Neural cell (in vitro differentiated cells): ENCODE measurements at regions not wholly inside any gene's neighbourhood (a gene's known extent, or its start where the extent isn't known, plus 50 kb on each side); places are given as distances from the start of the nearest gene placed in this dataset.

ENCODE experiments used
- H2AFZ ChIP-seq: fragments of 200-600, 300-800 bp; sonication (generic), shearing (Covaris generic); 2 replicates; pipeline ENCODE4 v1.6.0; 2014; ENCODE audit warnings: low read depth, mild to moderate bottlenecking, antibody characterized with exemption, low read length, moderate library complexity
- H3F3A ChIP-seq: fragments of 200-600 bp; shearing (Covaris generic); 2 replicates; pipeline ENCODE4 v1.6.1; 2016; ENCODE audit warnings: mild to moderate bottlenecking, moderate library complexity, mixed read lengths, antibody characterized with exemption, low read length; ENCODE audit not compliant: insufficient read depth, poor library complexity, severe bottlenecking
- H3K27ac ChIP-seq: fragments of 200-600, 300-800 bp; sonication (generic), shearing (Covaris generic); 2 replicates; pipeline ENCODE4 v1.5.1; 2014; ENCODE audit warnings: mild to moderate bottlenecking, low read length, moderate library complexity
- H3K27me3 ChIP-seq: fragments of 300-800, 200-600 bp; sonication (generic), shearing (Covaris generic); 2 replicates; pipeline ENCODE4 v1.6.0; 2014; ENCODE audit warnings: mild to moderate bottlenecking, low read depth, low read length, moderate library complexity; ENCODE audit not compliant: insufficient read depth
- H3K36me3 ChIP-seq: fragments of 300-800, 200-600 bp; sonication (generic), shearing (Covaris generic); 2 replicates; pipeline ENCODE4 v1.5.1; 2014; ENCODE audit warnings: mild to moderate bottlenecking, antibody characterized with exemption, low read length, moderate library complexity; ENCODE audit not compliant: insufficient read depth
- H3K4me2 ChIP-seq: fragments of 300-800, 200-600 bp; sonication (generic), shearing (Covaris generic); 2 replicates; pipeline ENCODE4 v1.6.0; 2014; ENCODE audit warnings: mild to moderate bottlenecking, low read length
- H3K4me3 ChIP-seq: fragments of 300-800, 200-600 bp; sonication (generic), shearing (Covaris generic); 2 replicates; pipeline ENCODE4 v1.5.1; 2014; ENCODE audit warnings: mild to moderate bottlenecking, low read length, moderate library complexity
- H3K79me2 ChIP-seq: fragments of 200-600 bp; shearing (Covaris generic); replicated peaks from 2 replicates; pipeline ENCODE4 v1.6.0; 2014; ENCODE audit warnings: mild to moderate bottlenecking, low read length, moderate library complexity; ENCODE audit not compliant: insufficient read depth
- H3K9ac ChIP-seq: fragments of 300-800, 200-600 bp; sonication (generic), shearing (Covaris generic); 2 replicates; pipeline ENCODE4 v1.6.1; 2016; ENCODE audit warnings: mild to moderate bottlenecking, low read length, mixed read lengths
- H3K9me2 ChIP-seq: fragments of 200-600 bp; shearing (Covaris generic); 2 replicates; pipeline ENCODE4 v1.6.1; 2016; ENCODE audit warnings: mild to moderate bottlenecking, low read length, mixed read lengths; ENCODE audit not compliant: insufficient read depth
- H3K9me3 ChIP-seq: fragments of 200-600, 300-800 bp; sonication (generic), shearing (Covaris generic); 2 replicates; pipeline ENCODE4 v1.6.1; 2016; ENCODE audit warnings: mild to moderate bottlenecking, mixed run types, low read length, moderate library complexity, mixed read lengths
- H4K20me1 ChIP-seq: fragments of 200-600 bp; shearing (Covaris generic); 2 replicates; pipeline ENCODE4 v1.6.1; 2016; ENCODE audit warnings: mild to moderate bottlenecking, mixed run types; ENCODE audit not compliant: insufficient read depth
- EP300 ChIP-seq: fragments of 450-650 bp; conservative IDR thresholded peaks from 2 replicates; pipeline ENCODE4 v1.6.1; 2014; ENCODE audit warnings: antibody characterized with exemption, mild to moderate bottlenecking, moderate library complexity; ENCODE audit not compliant: poor library complexity, severe bottlenecking
- EZH2 ChIP-seq: fragments of 200-600, 300-800 bp; shearing (Covaris generic), sonication (generic); IDR thresholded peaks from 2 replicates; pipeline ENCODE4 v1.6.1; 2014; ENCODE audit warnings: antibody characterized with exemption, low read length, borderline replicate concordance, mild to moderate bottlenecking; ENCODE audit not compliant: insufficient read depth, poor library complexity, severe bottlenecking
- MXI1 ChIP-seq: fragments of 450-650 bp; conservative IDR thresholded peaks from 2 replicates; pipeline ENCODE4 v1.6.1; 2014; ENCODE audit warnings: antibody characterized with exemption, mild to moderate bottlenecking; ENCODE audit not compliant: poor library complexity, severe bottlenecking
- POLR2AphosphoS5 ChIP-seq: IDR thresholded peaks from 2 replicates; pipeline ENCODE4 v1.6.1; 2012
- RAD21 ChIP-seq: fragments of 450-650 bp; conservative IDR thresholded peaks from 2 replicates; pipeline ENCODE4 v1.6.1; 2014; ENCODE audit warnings: antibody characterized with exemption, mild to moderate bottlenecking, moderate library complexity
- SMC3 ChIP-seq: fragments of 450-650 bp; conservative IDR thresholded peaks from 2 replicates; pipeline ENCODE4 v1.6.1; 2014; ENCODE audit warnings: antibody characterized with exemption, mild to moderate bottlenecking, moderate library complexity; ENCODE audit not compliant: poor library complexity
- TAF1 ChIP-seq: IDR thresholded peaks from 2 replicates; pipeline ENCODE4 v1.6.1; 2012; ENCODE audit warnings: low read depth
- TF ChIP-seq, protein P1 (sequence below): fragments of 450-650 bp; IDR thresholded peaks from 2 replicates; pipeline ENCODE4 v1.5.1; 2014; ENCODE audit warnings: antibody characterized with exemption, mild to moderate bottlenecking, moderate library complexity; ENCODE audit not compliant: poor library complexity, severe bottlenecking
- TF ChIP-seq, protein P2 (sequence below): IDR thresholded peaks from 2 replicates; pipeline ENCODE4 v1.6.1; 2012; ENCODE audit warnings: borderline replicate concordance

DNA sequence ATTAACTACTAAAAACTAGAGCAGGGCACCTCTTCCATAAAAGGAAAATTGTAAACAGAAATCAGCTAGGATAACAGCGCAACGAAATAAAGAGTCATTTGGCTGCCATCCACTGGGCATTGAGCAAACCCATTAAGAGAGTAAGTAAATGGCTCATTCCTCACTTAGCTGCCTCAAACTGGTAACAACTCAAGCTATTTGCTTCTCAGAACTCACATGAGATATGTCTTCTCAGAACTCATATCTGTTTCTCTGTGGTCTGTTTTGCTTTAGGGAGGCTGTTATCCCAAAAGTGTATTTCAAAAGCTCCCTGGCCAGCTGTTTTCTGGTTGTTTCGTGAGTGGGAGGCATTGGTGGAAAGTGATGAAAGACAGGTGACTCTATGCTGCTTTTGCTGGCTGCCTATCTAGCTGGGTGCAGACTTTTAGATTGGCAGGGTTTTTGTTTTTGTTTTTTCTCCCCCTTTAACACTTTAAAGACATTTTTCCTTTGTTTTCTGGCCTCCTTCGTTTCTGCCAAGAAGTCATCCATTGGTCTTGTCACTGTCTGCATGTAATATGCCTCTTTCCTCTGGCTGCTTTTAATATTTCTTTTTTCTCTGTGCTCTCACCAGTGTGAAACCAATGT lies 269.2 kb upstream of the RGS18 start:
- Histone ChIP-seq H3K4me2 (no peak overlapping the region), H3K4me3 (no peak overlapping the region), H3K9ac (no peak overlapping the region), H3K36me3 (no peaks in the 10 kb centered on the region), H2AFZ (no peak overlapping the region), H4K20me1 (no peaks in the 10 kb centered on the region), H3K27me3 (no peaks in the 10 kb centered on the region), H3F3A (no peaks in the 10 kb centered on the region), H3K9me2 (no peaks in the 10 kb centered on the region), H3K9me3 (no peaks in the 10 kb centered on the region), H3K27ac (no peak overlapping the region), H3K79me2 (no peaks in the 10 kb centered on the region)
- TF ChIP-seq EZH2 (no peak), POLR2AphosphoS5 (no peak), TAF1 (no peak), RAD21 (no peak), MXI1 (no peak), EP300 (no peak), SMC3 (no peak)
- TF ChIP-seq, protein P1, sequence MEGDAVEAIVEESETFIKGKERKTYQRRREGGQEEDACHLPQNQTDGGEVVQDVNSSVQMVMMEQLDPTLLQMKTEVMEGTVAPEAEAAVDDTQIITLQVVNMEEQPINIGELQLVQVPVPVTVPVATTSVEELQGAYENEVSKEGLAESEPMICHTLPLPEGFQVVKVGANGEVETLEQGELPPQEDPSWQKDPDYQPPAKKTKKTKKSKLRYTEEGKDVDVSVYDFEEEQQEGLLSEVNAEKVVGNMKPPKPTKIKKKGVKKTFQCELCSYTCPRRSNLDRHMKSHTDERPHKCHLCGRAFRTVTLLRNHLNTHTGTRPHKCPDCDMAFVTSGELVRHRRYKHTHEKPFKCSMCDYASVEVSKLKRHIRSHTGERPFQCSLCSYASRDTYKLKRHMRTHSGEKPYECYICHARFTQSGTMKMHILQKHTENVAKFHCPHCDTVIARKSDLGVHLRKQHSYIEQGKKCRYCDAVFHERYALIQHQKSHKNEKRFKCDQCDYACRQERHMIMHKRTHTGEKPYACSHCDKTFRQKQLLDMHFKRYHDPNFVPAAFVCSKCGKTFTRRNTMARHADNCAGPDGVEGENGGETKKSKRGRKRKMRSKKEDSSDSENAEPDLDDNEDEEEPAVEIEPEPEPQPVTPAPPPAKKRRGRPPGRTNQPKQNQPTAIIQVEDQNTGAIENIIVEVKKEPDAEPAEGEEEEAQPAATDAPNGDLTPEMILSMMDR: no peak
- TF ChIP-seq, protein P2, sequence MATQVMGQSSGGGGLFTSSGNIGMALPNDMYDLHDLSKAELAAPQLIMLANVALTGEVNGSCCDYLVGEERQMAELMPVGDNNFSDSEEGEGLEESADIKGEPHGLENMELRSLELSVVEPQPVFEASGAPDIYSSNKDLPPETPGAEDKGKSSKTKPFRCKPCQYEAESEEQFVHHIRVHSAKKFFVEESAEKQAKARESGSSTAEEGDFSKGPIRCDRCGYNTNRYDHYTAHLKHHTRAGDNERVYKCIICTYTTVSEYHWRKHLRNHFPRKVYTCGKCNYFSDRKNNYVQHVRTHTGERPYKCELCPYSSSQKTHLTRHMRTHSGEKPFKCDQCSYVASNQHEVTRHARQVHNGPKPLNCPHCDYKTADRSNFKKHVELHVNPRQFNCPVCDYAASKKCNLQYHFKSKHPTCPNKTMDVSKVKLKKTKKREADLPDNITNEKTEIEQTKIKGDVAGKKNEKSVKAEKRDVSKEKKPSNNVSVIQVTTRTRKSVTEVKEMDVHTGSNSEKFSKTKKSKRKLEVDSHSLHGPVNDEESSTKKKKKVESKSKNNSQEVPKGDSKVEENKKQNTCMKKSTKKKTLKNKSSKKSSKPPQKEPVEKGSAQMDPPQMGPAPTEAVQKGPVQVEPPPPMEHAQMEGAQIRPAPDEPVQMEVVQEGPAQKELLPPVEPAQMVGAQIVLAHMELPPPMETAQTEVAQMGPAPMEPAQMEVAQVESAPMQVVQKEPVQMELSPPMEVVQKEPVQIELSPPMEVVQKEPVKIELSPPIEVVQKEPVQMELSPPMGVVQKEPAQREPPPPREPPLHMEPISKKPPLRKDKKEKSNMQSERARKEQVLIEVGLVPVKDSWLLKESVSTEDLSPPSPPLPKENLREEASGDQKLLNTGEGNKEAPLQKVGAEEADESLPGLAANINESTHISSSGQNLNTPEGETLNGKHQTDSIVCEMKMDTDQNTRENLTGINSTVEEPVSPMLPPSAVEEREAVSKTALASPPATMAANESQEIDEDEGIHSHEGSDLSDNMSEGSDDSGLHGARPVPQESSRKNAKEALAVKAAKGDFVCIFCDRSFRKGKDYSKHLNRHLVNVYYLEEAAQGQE: no peak

DNA sequence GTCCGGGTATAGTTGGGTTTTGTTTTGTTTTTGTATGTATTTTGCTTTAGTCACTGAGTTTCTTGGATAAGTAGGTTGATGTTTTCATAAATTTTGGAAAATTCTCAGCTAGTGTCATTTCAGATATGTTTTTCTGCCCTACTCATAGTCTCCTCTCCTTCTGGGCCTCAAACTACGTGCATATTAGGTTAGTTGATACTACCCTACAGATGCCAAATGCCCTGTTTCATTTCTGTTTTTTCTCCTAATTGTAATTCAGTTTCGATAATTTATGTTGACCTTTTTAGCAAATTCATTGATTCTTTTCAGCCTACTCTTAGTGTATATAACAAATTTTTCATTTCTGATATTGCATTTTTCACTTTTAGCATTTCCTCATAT lies 268.6 kb upstream of the RGS18 start:
- no peaks in the 10 kb centered on the region for H3K9me2 ChIP-seq
- no peak overlapping the region for H3K9ac ChIP-seq
- H3K27ac ChIP-seq: no peak overlapping the region
- H3F3A ChIP-seq: no peaks in the 10 kb centered on the region
- no peak overlapping the region for H2AFZ ChIP-seq
- H3K79me2 ChIP-seq: no peaks in the 10 kb centered on the region
- no peak overlapping the region for H3K4me3 ChIP-seq
- H3K27me3 ChIP-seq: no peaks in the 10 kb centered on the region
- no peaks in the 10 kb centered on the region for H3K9me3 ChIP-seq
- H3K4me2 ChIP-seq: no peak overlapping the region
- no peaks in the 10 kb centered on the region for H4K20me1 ChIP-seq
- H3K36me3 ChIP-seq: no peaks in the 10 kb centered on the region
- TF ChIP-seq RAD21: no peak
- no peak for TF ChIP-seq POLR2AphosphoS5
- TF ChIP-seq, protein P2: no peak
- TF ChIP-seq EZH2: no peak
- TF ChIP-seq, protein P1: no peak
- TF ChIP-seq EP300: no peak
- TF ChIP-seq SMC3: no peak
- TF ChIP-seq MXI1: no peak
